ENCODE measurements at regions not wholly inside any gene's neighbourhood (a gene's known extent, or its start where the extent isn't known, plus 50 kb on each side); places are given as distances from the start of the nearest gene placed in this dataset.

DNA sequence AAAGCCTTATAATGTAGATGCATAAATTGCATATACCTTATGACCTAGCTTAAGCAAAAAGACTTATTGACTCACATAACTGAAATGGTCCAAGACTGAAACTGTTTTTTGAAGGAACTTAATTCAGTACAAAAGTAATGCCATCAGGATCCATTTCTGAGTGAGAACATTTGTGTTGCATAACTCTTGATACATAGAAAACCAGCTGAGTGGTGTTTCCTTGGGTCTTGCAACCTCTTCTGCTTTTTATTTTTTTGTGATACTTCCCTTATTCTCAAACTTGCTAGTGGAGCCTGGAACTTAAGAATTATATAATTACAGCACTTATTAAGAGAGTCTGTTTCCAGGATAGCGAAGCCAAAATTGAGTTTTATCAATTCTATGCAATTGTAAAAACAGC, 272.0 kb downstream of the MAN2A1 start:
- TF ChIP-seq, protein P1, sequence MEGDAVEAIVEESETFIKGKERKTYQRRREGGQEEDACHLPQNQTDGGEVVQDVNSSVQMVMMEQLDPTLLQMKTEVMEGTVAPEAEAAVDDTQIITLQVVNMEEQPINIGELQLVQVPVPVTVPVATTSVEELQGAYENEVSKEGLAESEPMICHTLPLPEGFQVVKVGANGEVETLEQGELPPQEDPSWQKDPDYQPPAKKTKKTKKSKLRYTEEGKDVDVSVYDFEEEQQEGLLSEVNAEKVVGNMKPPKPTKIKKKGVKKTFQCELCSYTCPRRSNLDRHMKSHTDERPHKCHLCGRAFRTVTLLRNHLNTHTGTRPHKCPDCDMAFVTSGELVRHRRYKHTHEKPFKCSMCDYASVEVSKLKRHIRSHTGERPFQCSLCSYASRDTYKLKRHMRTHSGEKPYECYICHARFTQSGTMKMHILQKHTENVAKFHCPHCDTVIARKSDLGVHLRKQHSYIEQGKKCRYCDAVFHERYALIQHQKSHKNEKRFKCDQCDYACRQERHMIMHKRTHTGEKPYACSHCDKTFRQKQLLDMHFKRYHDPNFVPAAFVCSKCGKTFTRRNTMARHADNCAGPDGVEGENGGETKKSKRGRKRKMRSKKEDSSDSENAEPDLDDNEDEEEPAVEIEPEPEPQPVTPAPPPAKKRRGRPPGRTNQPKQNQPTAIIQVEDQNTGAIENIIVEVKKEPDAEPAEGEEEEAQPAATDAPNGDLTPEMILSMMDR (IDR thresholded peaks at IDR 0.05; ENCODE audit: borderline replicate concordance, extremely low read depth, low read length, poor library complexity, severe bottlenecking) = no peak
- no peak for TF ChIP-seq EZH2 (IDR thresholded peaks at IDR 0.05; ENCODE audit: borderline replicate concordance, low read depth, low read length, severe bottlenecking)

All from DND-41 (cell line).